Tibial nerve (tissue), 4 donors: ENCODE measurements at regions not wholly inside any gene's neighbourhood (a gene's known extent, or its start where the extent isn't known, plus 50 kb on each side); places are given as distances from the start of the nearest gene placed in this dataset.

ENCODE experiments used
- EP300 ChIP-seq, 2 donors: sonication (generic); formaldehyde crosslinking; IDR thresholded peaks; one replicate each; pipeline ENCODE4 v1.6.1; 2017; ENCODE audit warnings: antibody characterized with exemption in 2 of 2, mild to moderate bottlenecking in 1 of 2
- POLR2A ChIP-seq, 2 donors: fragments of 450-650 bp; IDR thresholded peaks; one replicate each; pipeline ENCODE4 v1.6.1; 2017; ENCODE audit warnings: antibody characterized with exemption in 2 of 2, mild to moderate bottlenecking in 2 of 2, moderate library complexity in 2 of 2
- TF ChIP-seq, protein P1 (sequence below), 5 experiments: fragments of 200-600 bp in 3 of 5; fragments of 450-650 bp in 2 of 5; sonication (generic) in 3 of 5; IDR thresholded peaks; one replicate each; pipeline ENCODE4 v1.5.1; 2016 to 2019; ENCODE audit warnings: antibody characterized with exemption in 5 of 5, mild to moderate bottlenecking in 3 of 5, moderate library complexity in 2 of 5

DNA sequence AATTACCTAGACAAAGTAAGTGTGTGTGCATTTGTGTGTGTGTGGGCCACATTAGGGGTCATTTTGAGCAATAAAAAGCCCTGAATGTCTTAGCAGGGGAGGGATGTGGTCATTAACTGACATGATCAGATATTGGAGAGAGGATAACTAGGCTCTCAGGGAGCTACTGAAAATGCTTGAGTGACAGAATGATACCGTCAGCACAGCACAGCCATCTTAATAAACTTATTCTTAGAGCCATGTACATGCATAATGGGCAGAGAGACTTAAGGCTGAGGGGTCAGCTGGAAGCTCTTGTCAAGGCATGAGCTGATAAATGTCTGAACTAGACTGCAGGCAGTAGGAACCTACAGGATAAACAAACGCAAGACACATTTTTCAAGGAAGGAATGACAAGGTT lies 239.1 kb upstream of the NCAM1 start:
- TF ChIP-seq, protein P1, sequence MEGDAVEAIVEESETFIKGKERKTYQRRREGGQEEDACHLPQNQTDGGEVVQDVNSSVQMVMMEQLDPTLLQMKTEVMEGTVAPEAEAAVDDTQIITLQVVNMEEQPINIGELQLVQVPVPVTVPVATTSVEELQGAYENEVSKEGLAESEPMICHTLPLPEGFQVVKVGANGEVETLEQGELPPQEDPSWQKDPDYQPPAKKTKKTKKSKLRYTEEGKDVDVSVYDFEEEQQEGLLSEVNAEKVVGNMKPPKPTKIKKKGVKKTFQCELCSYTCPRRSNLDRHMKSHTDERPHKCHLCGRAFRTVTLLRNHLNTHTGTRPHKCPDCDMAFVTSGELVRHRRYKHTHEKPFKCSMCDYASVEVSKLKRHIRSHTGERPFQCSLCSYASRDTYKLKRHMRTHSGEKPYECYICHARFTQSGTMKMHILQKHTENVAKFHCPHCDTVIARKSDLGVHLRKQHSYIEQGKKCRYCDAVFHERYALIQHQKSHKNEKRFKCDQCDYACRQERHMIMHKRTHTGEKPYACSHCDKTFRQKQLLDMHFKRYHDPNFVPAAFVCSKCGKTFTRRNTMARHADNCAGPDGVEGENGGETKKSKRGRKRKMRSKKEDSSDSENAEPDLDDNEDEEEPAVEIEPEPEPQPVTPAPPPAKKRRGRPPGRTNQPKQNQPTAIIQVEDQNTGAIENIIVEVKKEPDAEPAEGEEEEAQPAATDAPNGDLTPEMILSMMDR (IDR thresholded peaks at IDR 0.05): no peak
- TF ChIP-seq POLR2A (IDR thresholded peaks at IDR 0.05): no peak
- TF ChIP-seq EP300 (IDR thresholded peaks at IDR 0.05): no peak
